Gastroesophageal sphincter (tissue), 4 donors: ENCODE measurements at regions not wholly inside any gene's neighbourhood (a gene's known extent, or its start where the extent isn't known, plus 50 kb on each side); places are given as distances from the start of the nearest gene placed in this dataset.

Experiments
- ATAC-seq: fragments of 150-250 bp; one replicate; pipeline ENCODE4 v1.9.1; 2016; ENCODE audit warnings: mild to moderate bottlenecking, moderate library complexity
- H3K27ac ChIP-seq, 4 donors: fragments of 200-600 bp; sonication (generic) in 3 of 4; 1 replicate in 3 of 4; 2 replicates in 1 of 4; pipeline ENCODE4 v1.5.1; 2016 to 2019
- H3K27me3 ChIP-seq: fragments of 200-600 bp; sonication (generic); one replicate; pipeline ENCODE4 v1.5.1; 2019
- H3K36me3 ChIP-seq, 2 donors: fragments of 200-600 bp; sonication (generic); one replicate each; pipeline ENCODE4 v1.5.1; 2019; ENCODE audit warnings: control low read depth in 1 of 2
- H3K4me1 ChIP-seq, 3 donors: fragments of 200-600 bp; sonication (generic); 1 replicate in 2 of 3; 2 replicates in 1 of 3; pipeline ENCODE4 v1.5.1; 2016 to 2019; ENCODE audit warnings: control low read depth in 2 of 3
- H3K4me3 ChIP-seq, 2 donors: fragments of 200-600 bp; sonication (generic); one replicate each; pipeline ENCODE4 v1.5.1; 2019; ENCODE audit warnings: mild to moderate bottlenecking in 1 of 2, moderate library complexity in 1 of 2
- H3K9me3 ChIP-seq, 3 donors: fragments of 200-600 bp; sonication (generic); one replicate each; pipeline ENCODE4 v1.5.1; 2017 to 2019; ENCODE audit warnings: control low read depth in 2 of 3
- CTCF ChIP-seq, 4 experiments: fragments of 200-600 bp in 2 of 4; fragments of 450-650 bp in 2 of 4; sonication (generic) in 1 of 4; IDR thresholded peaks; one replicate each; pipeline ENCODE4 v1.5.1; 2017 to 2019; ENCODE audit warnings: antibody characterized with exemption in 4 of 4, mild to moderate bottlenecking in 2 of 4, moderate library complexity in 2 of 4
- EP300 ChIP-seq: sonication (generic); formaldehyde crosslinking; IDR thresholded peaks from one replicate; pipeline ENCODE4 v1.6.1; 2017; ENCODE audit warnings: antibody characterized with exemption, mild to moderate bottlenecking
- POLR2A ChIP-seq, 2 donors: fragments of 450-650 bp; IDR thresholded peaks; one replicate each; pipeline ENCODE4 v1.6.1; 2017; ENCODE audit warnings: antibody characterized with exemption in 2 of 2, mild to moderate bottlenecking in 2 of 2, moderate library complexity in 1 of 2
- POLR2AphosphoS5 ChIP-seq: sonication (generic); formaldehyde crosslinking; IDR thresholded peaks from one replicate; pipeline ENCODE4 v1.6.1; 2017; ENCODE audit warnings: antibody characterized with exemption
- WGBS, 2 donors: methylation state at CpG; one replicate each; pipeline ENCODE4 v1.1.5; 2018; ENCODE audit warnings: low coverage in 1 of 2; 5-methylcytosine and 5-hydroxymethylcytosine counted together

- 84 to 85% methylated on average over 7 of the region's 7 CpGs for WGBS, 2 donors
- no peaks in the 10 kb centered on the region for H3K27me3 ChIP-seq
- H3K4me1 ChIP-seq, result no peaks in the 10 kb centered on the region
- H3K4me3 ChIP-seq, result no peak overlapping the region
- no peak for ATAC-seq
- no peak overlapping the region for H3K27ac ChIP-seq
- TF ChIP-seq POLR2A (IDR thresholded peaks at IDR 0.05) (no peak), EP300 (no peak)
- peaks cover 0 to 12% (median 0%) of the 10 kb centered on the region in 3 donors for H3K9me3 ChIP-seq
- no peaks in the 10 kb centered on the region for H3K36me3 ChIP-seq
These were observed 465.7 kb downstream of the HAPSTR1 start for GRCh38 chr16:9556949-9557665.

- Histone ChIP-seq H3K36me3 (no peaks in the 10 kb centered on the region), H3K4me3 (no peak overlapping the region), H3K27ac (no peak overlapping the region), H3K4me1 (no peaks in the 10 kb centered on the region), H3K9me3 (peaks cover 0 to 12% (median 0%) of the 10 kb centered on the region in 3 donors), H3K27me3 (no peaks in the 10 kb centered on the region)
- 59 to 78% methylated on average over 3 of the region's 3 CpGs for WGBS, 2 donors
- no peak for TF ChIP-seq POLR2A (IDR thresholded peaks at IDR 0.05)
- TF ChIP-seq CTCF (IDR thresholded peaks at IDR 0.05), result no peak
- TF ChIP-seq POLR2AphosphoS5, result no peak
- no peak for TF ChIP-seq EP300
- ATAC-seq, result no peak
These were observed 466.3 kb downstream of the HAPSTR1 start for GRCh38 chr16:9557713-9558112.

GRCh38 chr16:9566099-9566498, 474.7 kb downstream of the HAPSTR1 start:
- H3K36me3 ChIP-seq, result no peaks in the 10 kb centered on the region
- no peak overlapping the region for H3K27ac ChIP-seq
- no peak overlapping the region for H3K4me3 ChIP-seq
- 89 to 100% methylated on average over 2 to 5 of the region's 6 CpGs for whole genome bisulfite sequencing, 2 donors
- no peak for ATAC-seq
- no peaks in the 10 kb centered on the region for H3K9me3 ChIP-seq
- TF ChIP-seq POLR2A (IDR thresholded peaks at IDR 0.05), result no peak
- no peaks in the 10 kb centered on the region for H3K27me3 ChIP-seq
- H3K4me1 ChIP-seq, result no peaks in the 10 kb centered on the region

- H3K9me3 ChIP-seq, result no peaks in the 10 kb centered on the region
- TF ChIP-seq POLR2A (IDR thresholded peaks at IDR 0.05), result no peak
- no peak for TF ChIP-seq EP300
- TF ChIP-seq CTCF (IDR thresholded peaks at IDR 0.05), result no peak
- no peak for TF ChIP-seq POLR2AphosphoS5
- ATAC-seq, result no peak
- H3K27ac ChIP-seq, result no peak overlapping the region
- H3K27me3 ChIP-seq, result no peaks in the 10 kb centered on the region
- WGBS, 2 donors, result 55 to 71% methylated on average over 7 of the region's 7 CpGs
- no peak overlapping the region for H3K4me3 ChIP-seq
- no peaks in the 10 kb centered on the region for H3K4me1 ChIP-seq
- H3K36me3 ChIP-seq, result no peaks in the 10 kb centered on the region
These were observed 476.2 kb downstream of the HAPSTR1 start for GRCh38 chr16:9567666-9568065.

GRCh38 chr16:9568261-9568660, 476.8 kb downstream of the HAPSTR1 start:
- ATAC-seq, result no peak
- Histone ChIP-seq H3K36me3 (no peaks in the 10 kb centered on the region), H3K9me3 (no peaks in the 10 kb centered on the region), H3K27ac (no peak overlapping the region), H3K27me3 (no peaks in the 10 kb centered on the region), H3K4me1 (no peaks in the 10 kb centered on the region), H3K4me3 (no peak overlapping the region)
- 94% methylated on average over 2 of the region's 2 CpGs for WGBS, 2 donors
- no peak for TF ChIP-seq POLR2AphosphoS5
- no peak for TF ChIP-seq CTCF (IDR thresholded peaks at IDR 0.05)
- no peak for TF ChIP-seq EP300
- TF ChIP-seq POLR2A (IDR thresholded peaks at IDR 0.05), result no peak

- 49 to 65% methylated on average over 3 of the region's 3 CpGs for WGBS, 2 donors
- Histone ChIP-seq H3K27me3 (no peaks in the 10 kb centered on the region), H3K9me3 (no peaks in the 10 kb centered on the region), H3K4me3 (no peak overlapping the region), H3K27ac (no peak overlapping the region), H3K4me1 (no peaks in the 10 kb centered on the region), H3K36me3 (no peaks in the 10 kb centered on the region)
- TF ChIP-seq CTCF (IDR thresholded peaks at IDR 0.05) (no peak), POLR2AphosphoS5 (no peak), EP300 (no peak), POLR2A (IDR thresholded peaks at IDR 0.05) (no peak)
- ATAC-seq, result no peak
These were observed 479.1 kb downstream of the HAPSTR1 start for GRCh38 chr16:9570521-9570920.
